NCI-H510A treated with DMSO at 0.1 percent for 48 hours (cell line): ENCODE measurements at regions not wholly inside any gene's neighbourhood (a gene's known extent, or its start where the extent isn't known, plus 50 kb on each side); places are given as distances from the start of the nearest gene placed in this dataset.

Experiments
- DNase-seq: peaks from one replicate; lab custom pipeline; 2025; lab: John Stamatoyannopoulos, UW

DNA sequence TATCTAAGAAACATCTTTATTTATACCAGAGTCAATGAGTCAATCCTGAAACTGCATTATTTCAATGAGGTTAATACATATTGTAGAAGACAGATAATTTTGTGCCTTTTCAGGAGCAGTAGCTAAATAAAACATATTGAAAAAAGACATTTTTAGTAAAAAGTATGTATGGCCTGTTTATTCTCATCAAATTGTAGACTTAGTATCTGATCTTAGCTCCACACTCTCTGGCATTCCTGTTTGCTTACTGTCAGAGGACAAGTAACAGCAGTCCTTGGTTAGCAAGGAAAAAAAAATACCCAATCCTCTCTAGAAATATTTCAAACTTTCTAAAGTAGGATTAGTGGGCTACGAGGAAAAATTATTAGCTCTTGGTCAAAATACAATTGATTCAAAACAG is 50.5 kb upstream of the GUCY1A1 start:
- no peak for DNase-seq

DNA sequence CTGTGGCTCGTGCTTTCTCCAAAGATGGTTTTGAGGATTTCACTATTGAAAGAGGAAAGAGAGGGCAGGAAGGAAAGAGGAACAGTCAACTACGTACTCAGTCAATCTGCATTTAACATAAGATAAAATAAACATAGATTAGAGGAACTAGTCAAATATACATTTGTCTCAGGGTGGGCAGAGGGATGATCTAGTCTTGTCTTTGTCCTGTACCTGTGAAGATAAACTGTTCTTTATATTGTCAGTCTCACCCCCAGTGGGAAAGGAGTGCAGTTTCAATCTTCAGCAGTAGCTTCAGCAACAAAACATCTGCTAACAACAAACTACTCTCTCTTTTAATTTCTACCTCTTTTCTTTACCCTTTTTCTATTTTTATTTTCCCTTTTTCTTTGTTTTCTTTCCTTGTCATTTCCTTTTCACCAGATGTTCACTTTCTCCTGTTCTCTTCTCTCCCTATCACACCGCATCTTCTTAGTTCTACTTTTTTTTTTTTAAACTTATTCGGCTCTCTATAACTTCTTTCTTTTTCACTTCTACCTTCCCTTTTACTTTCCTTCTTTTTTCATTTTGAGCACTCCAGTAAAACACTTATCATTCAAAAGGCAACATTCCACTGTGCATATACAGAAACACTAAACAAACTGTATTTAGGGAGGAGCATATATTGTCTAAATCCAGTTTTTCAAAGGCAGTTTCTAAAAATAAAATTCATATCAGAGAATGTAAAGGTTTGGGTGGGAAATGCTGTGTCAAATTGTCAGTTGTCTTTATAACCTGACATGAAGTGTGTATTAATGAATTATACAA is 51.4 kb upstream of the GUCY1A1 start:
- DNase-seq: no peak

DNA sequence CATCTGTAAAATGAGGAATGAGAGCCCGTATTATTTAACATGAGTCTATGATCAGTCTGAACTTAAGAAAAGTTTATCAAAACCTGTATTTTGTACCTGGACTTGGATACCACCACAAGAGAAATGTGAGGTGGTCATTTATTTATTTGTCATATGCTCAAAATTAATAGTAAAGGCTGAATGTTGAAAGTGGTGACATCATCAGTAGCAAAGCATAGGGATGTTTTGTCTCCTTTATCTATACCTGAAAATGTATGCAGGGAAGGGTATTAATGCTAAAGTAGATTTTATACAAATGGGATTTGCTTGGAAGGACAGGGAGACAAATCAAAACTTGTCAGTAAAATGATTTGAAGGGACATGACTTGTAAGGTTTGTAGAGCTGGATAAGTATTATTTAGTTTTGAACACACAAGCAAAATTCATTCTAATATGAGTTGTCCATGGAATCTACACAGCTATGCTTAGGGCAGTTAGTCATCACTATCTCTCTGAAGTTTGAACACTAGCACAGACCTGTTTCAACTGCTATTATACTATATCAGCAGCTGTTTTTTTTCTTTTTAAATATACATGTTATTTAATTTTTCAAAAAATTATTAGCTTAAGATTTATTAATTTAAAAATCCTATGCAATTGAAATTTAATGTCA is 52.4 kb upstream of the GUCY1A1 start:
- no peak for DNase-seq

DNA sequence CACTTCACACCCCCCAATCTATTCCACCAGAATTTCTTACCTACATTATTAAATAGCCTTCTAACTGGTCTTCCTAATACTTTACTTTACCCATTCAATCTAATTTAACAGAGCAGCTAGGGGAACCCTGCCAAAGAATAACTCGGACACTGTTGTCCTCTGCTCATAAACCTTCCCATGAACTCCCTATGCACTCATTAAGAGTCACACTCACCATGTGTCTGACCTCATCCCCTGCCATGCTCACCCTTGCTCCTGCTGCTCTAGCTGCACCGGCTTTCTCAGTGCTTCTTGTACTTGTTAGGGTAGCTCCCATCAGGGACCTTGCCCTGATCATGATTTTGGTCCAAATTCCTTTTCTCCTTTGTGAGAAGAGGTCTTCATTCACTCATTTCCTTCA is 54.6 kb upstream of the GUCY1A1 start:
- DNase-seq: no peak

DNA sequence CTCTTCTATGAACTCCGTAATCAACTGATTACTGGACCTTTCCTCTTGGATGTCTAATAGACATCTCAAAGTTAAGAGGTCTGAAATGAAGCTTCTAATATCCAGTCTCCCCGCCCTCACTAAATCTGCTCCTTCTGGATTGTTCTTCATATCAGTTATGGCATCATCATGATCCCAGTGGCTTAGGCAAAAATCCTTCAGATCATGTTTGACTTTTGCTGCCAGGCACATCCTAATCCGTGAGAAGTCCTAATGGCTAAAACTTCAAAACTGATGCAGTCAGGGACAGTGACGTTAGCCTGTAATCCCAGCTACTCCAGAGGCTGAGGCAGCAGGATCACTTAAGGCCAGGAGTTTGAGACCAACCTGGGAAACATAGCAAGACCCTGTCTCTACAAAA is 55.1 kb upstream of the GUCY1A1 start:
- no peak for DNase-seq

DNA sequence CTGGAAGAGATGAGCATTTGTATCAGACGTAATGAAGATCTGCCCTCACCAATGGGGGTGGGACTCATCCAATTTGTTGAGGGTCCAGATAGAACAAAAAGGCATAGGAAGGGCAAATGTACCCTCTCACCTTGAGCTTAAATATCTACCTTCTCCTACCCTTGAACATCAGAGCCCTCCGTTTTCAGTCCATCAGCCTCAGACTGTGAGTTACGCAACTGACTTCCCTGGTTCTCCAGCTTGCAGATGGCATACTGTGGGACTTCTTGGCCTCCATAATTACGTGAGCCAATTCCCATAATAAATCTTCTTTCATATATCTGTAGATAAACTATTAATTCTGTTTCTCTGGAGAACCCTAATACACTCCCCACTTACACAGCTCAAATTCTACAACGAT is 56.5 kb upstream of the GUCY1A1 start:
- DNase-seq: no peak

DNA sequence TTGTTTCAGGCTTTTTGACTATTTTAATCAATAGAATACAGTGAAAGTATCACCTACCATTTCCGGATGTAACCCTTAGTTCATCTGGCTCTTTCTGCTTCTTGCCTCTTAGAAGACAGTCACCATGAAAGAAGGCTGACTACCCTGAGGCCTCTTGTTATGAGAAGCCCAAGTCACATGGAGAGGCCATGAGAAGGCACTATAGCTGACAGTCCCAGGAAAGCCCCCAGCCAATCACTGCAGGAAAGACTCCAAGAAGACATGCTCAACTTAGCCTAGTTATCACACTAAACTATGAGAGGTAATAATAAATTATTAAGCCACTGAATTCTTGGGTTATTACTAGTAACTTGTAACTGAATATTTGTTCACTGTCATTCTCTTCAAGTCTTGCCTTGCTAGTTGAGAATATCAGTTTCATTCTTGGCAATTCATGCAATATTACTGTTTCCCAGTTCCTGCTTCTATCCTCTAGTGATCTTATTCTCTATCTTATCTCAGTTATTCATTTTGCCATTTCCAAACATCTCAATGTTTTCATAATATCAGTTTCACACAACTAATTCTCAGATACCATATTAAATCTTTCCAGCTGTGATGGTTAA is 57.1 kb upstream of the GUCY1A1 start:
- DNase-seq: no peak

DNA sequence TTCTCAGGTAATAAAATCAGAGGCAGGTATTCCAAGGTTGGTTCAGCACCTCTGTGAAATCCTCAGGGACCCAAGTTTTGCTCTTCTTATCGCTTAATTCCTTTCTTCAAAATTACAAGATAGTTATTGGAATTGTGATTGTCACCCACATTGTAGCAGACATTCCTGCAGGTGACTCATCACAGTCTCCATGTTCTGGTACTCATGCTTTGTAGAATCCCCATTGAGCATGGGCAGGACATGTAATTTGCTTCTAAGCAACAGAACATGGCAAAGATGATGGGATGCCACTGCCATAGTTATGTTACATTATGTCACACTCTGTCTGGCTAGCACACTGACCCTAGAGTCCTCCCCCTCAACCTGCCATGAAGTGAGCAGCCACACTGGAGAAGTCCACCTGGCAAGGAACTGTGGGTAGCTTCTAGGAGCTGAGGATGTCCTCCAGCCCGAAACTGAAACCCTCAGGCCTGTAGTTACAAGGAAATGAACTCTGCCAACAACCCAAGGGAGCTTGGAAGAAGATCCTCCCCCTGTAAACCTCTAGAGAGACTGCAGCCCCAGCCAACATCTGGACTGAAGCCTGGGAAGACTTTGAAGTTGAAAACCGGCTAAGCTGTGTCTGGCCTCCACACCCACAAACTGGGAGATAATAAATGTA is 58.3 kb upstream of the GUCY1A1 start:
- DNase-seq: no peak

DNA sequence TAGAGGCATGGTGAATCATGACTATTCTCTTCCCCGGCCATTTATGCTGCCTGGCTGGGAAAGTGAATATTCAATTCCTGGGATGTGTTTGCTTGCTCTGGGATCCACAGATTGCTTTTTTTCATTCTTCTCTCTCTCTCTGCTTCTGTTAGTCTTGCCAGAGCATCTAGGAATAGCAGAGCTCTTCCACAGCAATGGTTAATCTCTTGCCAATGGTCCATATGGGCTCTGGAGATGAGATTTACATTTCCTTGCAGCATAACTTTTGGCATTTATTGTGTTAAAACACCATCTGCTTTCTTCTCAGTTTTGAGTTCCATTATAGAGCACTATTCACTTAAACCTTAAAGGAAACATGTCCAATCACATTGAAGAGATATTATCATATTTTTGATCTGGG is 59.2 kb upstream of the GUCY1A1 start:
- no peak for DNase-seq

DNA sequence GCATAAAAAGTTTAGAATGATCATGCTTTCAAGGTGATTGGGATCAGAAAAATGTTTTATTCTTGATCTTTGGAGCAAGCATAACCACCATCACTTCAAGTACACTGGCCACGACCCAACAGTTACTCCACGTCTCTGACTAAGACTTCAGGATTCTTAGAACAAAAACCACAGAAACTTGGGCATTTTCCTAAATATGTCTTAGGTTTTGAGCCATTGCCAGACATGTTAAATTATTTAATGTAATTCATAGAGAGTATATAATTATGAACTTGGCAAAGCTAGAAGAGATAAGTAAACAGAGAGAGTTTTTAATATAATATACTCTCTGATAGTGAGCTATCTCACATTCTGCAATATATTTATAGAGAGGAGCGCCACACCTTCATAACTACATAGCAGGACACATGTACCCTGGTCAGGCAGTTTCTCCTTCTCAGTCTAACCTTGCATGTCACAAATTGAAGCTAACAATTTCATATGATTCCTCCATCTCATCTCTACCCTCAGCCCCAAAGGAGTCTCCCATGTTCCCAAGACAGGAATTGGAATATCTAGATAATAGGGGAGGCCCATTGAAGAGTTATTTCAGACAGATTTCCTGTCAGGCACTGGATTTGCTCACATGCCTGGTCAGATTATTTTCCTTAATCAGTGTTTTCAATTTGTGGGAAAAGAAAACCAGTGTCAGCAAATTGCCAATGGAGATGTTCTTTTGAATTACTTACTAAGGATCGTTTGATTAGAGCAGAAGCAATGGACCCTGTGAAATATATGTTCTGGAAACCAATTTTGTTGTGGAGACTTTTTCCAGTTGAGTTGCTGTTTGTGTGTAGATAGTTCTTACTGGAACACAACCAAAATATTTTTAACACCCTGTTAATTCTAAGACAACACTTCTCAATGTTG is 61.7 kb upstream of the GUCY1A1 start:
- DNase-seq: no peak

DNA sequence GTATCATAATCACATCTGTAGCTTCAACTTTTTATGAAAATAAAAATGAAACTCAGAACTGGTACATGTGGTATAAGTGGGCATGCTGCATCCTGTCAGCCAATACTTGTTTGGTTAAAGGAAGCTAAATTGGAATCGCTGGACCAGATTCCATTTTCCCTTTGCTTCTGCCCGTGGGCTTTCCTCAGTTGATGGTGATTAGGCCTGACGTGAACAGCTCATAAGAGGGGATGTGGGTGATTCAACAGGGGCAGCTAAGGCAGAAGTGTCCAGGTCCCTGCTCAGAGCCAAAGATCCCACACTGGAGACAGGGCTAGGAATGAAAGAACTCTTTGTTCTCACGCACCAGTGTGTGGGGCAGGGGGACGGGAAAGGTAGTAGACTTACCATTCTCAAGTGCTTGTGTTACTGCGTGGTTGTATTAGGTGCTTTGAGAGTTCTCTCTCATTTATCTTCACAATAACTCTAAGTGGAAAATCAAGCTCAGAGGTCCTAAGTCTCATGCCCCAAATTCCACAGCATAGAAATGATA is 63.2 kb upstream of the GUCY1A1 start:
- no peak for DNase-seq

DNA sequence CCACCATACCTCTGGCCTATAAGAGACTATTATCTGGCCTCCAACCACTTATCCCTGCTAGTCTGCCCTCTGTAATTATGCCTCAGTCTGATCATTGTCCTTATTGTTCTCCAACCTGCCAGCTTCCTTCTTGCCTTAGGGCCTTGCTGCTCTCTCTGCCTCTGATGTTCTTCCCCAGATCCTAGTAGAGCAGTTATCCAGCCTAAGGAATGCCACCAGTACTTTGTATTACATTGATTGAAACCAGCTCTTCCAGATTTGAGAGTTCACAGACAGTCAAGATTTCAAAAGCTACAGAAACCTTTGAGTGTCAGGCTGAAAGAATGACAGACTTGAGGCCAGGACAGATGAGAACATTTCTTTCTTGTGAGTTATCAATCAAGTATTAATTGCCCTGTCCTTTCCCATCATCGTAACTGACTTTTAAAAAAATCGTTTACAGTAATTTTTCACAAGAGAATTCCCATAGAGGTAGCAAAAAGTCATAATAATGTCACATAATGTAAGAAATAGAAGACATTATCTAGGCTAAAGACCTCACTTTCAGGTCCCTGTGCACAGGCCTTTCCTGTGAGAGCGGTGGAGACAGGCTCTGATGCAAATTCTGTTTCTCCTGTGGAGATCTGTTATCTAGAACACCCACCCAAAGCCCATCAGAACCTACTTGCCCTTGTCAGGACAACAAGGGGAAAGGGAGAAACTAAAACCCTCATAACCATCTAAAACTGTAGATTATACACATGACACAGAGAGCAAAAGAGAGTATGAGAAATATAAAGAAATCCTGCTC is 64.1 kb upstream of the GUCY1A1 start:
- DNase-seq: no peak

DNA sequence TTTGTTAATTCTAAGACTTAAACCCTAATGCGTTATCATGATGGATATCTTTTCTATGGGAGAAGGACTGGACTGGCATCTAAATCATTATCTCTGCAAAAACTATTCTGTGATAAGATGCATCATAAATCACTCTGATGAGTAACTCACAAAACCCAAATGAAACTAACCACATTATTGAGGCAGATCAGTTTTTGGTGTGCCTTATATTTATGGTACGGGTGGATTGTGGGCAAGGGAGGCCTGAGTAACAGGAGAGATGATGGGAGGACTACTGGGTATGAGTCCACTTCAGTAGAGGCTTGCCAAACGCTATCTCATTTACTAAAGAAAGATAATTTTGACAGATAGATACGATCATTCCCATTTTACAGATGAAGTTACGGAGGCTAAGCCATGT is 66.4 kb upstream of the GUCY1A1 start:
- DNase-seq: no peak

DNA sequence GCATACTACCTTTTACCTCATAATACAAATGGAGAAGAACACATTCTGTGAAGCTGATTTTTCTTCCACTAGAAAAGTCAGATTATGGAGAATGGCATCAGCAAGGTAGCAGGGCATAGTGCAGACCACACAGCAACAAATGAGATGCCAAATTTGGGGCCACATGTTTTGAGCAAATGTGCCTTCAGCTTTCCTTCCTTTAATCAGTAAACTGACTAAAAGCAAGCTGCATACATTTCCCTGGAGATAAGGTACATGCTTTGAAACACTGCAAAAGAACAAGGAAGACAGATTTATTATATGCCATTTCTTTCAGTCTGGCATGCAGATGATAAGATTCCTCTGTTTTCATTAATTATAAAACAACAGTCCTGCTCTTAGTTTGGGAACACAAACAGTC is 67.1 kb upstream of the GUCY1A1 start:
- DNase-seq: no peak

DNA sequence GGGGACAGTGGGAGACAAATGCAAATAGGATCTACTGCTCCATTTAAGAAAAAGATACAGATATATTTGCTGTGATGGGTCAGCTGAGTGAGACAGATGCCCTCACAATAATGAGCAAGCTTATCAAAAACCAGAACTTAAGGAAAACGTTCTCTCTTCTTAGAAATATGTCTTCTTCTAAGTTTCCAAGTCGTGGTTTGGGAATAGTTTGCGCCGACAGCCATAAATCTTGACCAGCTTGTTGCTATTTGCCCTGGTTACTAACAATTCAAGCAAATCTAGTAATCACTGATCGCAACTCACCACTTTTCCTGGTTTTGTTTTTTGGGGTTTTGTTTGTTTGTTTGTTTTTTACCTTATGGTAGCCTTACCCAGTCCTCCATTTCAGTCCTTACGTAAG is 67.6 kb upstream of the GUCY1A1 start:
- no peak for DNase-seq

DNA sequence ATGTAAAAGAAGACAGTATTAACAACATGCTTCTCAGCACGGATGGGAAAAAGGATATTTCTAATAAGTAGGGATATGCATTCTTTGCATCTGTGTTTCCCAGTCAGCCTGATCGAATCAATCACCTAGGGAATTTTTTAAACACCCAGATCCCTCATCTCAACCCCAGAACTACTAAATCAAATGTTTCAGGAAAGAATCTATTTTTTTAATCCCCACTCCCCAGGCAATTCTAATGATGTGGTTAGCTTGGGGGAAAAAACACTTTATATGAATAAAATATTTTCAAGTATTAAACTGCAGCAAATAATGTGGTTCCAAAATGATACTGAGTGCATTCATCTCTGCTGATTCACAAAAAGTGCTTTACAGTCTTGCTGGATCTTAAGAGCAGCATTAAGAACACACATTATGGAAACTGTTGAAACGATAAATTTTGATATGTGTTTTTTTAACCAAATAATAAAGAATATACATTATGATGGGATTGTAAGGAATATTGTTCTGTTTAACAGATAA is 68.7 kb upstream of the GUCY1A1 start:
- DNase-seq: no peak

DNA sequence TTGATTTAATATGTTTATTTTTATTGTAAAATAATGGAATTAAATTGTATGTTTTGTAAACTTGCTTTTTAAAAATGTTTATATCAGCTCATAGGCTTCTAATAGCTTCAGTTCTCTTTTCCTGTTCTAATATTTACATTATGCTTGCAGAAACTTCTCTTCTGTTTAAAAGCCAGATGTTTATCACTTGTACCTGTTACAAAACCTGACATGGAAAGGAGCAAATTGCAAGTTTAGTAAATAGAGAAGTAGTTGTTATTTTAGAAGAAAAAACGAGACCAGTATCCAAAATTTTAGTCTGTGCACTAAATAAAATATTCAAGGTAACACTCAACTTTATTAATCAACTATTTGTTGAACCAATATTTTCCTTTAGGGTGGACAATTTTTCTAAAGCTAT is 69.4 kb upstream of the GUCY1A1 start:
- no peak for DNase-seq

DNA sequence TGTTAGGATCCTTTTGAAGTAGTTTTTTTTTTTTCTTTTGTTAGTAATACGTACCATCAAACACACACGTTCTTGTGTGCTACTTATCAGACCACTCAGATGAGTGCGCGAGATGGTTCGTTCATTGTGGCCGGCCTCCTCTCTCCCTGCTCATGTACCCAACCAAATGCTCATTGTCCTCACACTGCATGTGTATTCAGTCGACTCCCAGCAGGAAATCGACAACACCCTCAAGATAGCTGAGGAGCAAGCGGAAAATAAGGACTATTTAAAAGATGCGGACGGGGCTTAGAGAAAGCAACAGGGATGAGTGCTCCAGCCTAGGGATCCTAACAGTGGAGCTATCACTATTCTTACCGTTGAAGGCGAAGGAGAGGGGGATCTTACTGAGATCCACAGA is 72.9 kb upstream of the GUCY1A1 start:
- no peak for DNase-seq

DNA sequence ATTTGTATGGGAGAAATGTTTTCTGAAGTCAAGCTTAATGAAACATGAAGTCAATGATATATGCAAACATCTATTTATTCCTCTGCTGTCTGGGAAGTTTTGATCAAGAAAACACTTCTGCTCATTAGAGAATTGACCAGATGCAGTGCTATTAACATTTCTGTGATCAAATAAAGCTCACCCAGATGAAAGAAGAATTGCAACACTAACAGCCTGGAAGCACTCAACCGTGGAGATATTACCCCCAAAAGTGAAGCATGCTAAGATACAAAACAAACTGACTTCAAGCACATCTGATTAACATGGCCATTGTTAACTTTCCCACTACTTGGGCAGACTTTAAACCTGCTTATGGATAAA is 73.7 kb upstream of the GUCY1A1 start:
- DNase-seq: no peak

DNA sequence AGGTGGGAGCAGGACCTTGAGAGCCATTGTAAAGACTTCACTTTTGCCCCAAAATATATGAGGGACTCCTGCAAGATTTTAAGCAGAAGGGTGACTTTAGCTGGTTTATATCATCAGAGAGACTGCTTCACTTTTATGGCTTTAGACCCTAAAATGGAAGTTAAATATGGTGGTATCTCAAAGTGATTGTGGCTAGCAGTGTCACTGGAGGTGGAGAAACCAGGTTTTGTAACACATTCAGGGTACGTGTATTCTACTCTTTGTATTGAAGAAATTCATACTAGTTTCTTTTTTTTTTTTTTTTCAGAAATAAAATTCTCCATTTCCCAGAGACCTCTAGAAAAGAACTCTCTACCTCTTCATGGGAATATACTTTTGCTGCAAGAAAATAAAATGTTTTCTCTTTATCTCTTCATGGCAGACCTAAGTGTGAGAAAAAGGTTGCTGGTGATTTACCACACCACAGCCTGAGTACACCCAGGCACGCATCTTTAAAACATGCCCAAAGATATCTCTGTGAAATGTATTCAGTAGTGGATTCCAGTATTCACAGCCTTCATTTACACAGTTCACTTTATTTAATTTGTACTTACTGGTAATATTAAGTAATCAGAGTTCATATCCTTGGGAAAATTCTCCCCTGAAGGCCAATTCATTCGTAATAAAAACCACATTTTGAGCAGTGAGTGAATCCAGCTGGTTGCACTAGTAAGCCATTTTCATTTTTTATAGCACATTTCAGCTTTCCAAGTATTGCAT is 74.3 kb upstream of the GUCY1A1 start:
- DNase-seq: no peak
